ENCODE measurements at regions not wholly inside any gene's neighbourhood (a gene's known extent, or its start where the extent isn't known, plus 50 kb on each side); places are given as distances from the start of the nearest gene placed in this dataset.

- TF ChIP-seq POLR2A (IDR thresholded peaks at IDR 0.05) (no peak), EP300 (IDR thresholded peaks at IDR 0.05) (no peak)
Observed at GRCh38 chr5:68891718-68892117, 202.1 kb upstream of the SLC30A5 start.

Data from gastroesophageal sphincter (tissue), 2 donors.